ENCODE measurements at regions not wholly inside any gene's neighbourhood (a gene's known extent, or its start where the extent isn't known, plus 50 kb on each side); places are given as distances from the start of the nearest gene placed in this dataset.
A peak's percentile ranks its signal among the peaks of the same experiment; 100 is the strongest.

DNA sequence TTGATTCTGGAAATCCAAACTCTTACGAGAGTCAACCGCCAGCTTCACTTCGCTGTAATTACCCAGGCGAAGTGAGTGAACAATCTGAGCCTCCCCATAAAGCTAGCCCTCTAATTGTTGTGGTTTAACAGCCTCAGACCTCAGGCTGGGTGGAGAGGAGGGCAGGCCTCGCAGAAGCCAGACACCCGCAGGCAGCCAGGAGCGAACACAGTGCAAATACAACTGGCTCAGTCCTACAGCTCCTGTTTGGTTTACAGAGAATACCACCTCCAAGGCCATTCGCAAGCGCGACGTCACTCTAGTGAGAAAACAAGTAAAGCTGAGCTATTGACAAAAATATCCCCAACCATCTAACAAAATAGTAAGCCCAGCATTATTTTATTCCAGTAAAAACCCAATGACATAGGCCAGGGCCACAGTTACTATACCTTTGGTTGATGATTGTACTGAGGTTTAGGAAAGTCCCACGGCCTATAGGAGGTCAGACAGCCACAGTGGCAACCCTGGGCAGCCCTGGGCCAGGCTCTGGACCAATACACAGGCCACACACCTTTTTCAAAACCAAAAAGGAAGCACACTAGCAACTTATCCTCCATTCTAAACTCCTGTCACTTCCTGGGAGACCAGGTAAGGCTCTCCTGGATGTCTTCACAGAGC lies 163.3 kb downstream of the ETS2 start:
- no peak overlapping the region for H3K27ac ChIP-seq (replicated peaks)
- H3K4me3 ChIP-seq (replicated peaks; ENCODE audit: insufficient read depth, low read length), result no peak overlapping the region
- no peak for DNase-seq (ENCODE audit: low read depth in 1 of 2, low spot score in 1 of 2)
- TF ChIP-seq GABPA (IDR thresholded peaks at IDR 0.05; ENCODE audit: low read depth), result no peak
- no peak for TF ChIP-seq POLR2AphosphoS5 (IDR thresholded peaks at IDR 0.05; ENCODE audit: low read depth)
- TF ChIP-seq, protein P1, sequence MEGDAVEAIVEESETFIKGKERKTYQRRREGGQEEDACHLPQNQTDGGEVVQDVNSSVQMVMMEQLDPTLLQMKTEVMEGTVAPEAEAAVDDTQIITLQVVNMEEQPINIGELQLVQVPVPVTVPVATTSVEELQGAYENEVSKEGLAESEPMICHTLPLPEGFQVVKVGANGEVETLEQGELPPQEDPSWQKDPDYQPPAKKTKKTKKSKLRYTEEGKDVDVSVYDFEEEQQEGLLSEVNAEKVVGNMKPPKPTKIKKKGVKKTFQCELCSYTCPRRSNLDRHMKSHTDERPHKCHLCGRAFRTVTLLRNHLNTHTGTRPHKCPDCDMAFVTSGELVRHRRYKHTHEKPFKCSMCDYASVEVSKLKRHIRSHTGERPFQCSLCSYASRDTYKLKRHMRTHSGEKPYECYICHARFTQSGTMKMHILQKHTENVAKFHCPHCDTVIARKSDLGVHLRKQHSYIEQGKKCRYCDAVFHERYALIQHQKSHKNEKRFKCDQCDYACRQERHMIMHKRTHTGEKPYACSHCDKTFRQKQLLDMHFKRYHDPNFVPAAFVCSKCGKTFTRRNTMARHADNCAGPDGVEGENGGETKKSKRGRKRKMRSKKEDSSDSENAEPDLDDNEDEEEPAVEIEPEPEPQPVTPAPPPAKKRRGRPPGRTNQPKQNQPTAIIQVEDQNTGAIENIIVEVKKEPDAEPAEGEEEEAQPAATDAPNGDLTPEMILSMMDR (IDR thresholded peaks at IDR 0.05; ENCODE audit: insufficient read depth, low read length), result no peak
- TF ChIP-seq, protein P2, sequence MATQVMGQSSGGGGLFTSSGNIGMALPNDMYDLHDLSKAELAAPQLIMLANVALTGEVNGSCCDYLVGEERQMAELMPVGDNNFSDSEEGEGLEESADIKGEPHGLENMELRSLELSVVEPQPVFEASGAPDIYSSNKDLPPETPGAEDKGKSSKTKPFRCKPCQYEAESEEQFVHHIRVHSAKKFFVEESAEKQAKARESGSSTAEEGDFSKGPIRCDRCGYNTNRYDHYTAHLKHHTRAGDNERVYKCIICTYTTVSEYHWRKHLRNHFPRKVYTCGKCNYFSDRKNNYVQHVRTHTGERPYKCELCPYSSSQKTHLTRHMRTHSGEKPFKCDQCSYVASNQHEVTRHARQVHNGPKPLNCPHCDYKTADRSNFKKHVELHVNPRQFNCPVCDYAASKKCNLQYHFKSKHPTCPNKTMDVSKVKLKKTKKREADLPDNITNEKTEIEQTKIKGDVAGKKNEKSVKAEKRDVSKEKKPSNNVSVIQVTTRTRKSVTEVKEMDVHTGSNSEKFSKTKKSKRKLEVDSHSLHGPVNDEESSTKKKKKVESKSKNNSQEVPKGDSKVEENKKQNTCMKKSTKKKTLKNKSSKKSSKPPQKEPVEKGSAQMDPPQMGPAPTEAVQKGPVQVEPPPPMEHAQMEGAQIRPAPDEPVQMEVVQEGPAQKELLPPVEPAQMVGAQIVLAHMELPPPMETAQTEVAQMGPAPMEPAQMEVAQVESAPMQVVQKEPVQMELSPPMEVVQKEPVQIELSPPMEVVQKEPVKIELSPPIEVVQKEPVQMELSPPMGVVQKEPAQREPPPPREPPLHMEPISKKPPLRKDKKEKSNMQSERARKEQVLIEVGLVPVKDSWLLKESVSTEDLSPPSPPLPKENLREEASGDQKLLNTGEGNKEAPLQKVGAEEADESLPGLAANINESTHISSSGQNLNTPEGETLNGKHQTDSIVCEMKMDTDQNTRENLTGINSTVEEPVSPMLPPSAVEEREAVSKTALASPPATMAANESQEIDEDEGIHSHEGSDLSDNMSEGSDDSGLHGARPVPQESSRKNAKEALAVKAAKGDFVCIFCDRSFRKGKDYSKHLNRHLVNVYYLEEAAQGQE (IDR thresholded peaks at IDR 0.05; ENCODE audit: insufficient replicate concordance, low read depth), result no peak
- no peaks in the 10 kb centered on the region for H3K27me3 ChIP-seq (ENCODE audit: insufficient read depth, poor library complexity, severe bottlenecking)

- Histone ChIP-seq H3K4me3 (replicated peaks; ENCODE audit: insufficient read depth, low read length) (no peak overlapping the region), H3K27me3 (ENCODE audit: insufficient read depth, poor library complexity, severe bottlenecking) (no peaks in the 10 kb centered on the region), H3K27ac (replicated peaks) (no peak overlapping the region)
- DNase-seq (ENCODE audit: low read depth in 1 of 2, low spot score in 1 of 2), result no peak
- TF ChIP-seq, protein P2 (IDR thresholded peaks at IDR 0.05; ENCODE audit: insufficient replicate concordance, low read depth), result no peak
- TF ChIP-seq POLR2AphosphoS5 (IDR thresholded peaks at IDR 0.05; ENCODE audit: low read depth) (no peak), GABPA (IDR thresholded peaks at IDR 0.05; ENCODE audit: low read depth) (no peak), SPI1 (IDR thresholded peaks at IDR 0.05; ENCODE audit: borderline replicate concordance, low read depth) (no peak)
- TF ChIP-seq, protein P1 (IDR thresholded peaks at IDR 0.05; ENCODE audit: insufficient read depth, low read length), result no peak
Observed at GRCh38 chr21:38965910-38966504, 160.3 kb downstream of the ETS2 start.

DNA sequence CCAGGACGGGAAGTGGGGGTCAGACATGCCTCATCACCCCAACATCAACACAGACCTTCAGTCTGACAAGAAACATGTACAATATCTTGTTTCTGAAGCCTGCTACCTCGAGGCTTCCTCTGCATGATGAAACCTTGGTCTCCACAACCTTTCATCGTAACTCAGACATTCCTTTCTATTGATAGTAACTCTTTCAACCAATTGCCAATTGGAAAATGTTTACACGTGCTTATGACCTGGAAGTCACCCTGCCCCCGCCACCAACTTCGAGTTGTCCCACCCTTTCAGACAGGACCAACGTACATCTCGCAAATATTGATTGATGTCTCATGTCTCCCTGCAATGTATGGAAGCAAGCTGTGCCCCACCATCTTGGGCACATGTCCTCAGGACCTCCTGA lies 159.5 kb downstream of the ETS2 start:
- DNase-seq (ENCODE audit: low read depth in 1 of 2, low spot score in 1 of 2), result no peak
- Histone ChIP-seq H3K27me3 (ENCODE audit: insufficient read depth, poor library complexity, severe bottlenecking) (no peaks in the 10 kb centered on the region), H3K4me3 (replicated peaks; ENCODE audit: insufficient read depth, low read length) (no peak overlapping the region), H3K27ac (replicated peaks) (0 out of 2 replicates have a peak overlapping the region, but pooled peaks have one; percentile 31)
- TF ChIP-seq, protein P2 (IDR thresholded peaks at IDR 0.05; ENCODE audit: insufficient replicate concordance, low read depth), result no peak
- TF ChIP-seq POLR2AphosphoS5 (IDR thresholded peaks at IDR 0.05; ENCODE audit: low read depth) (no peak), GABPA (IDR thresholded peaks at IDR 0.05; ENCODE audit: low read depth) (no peak), SPI1 (IDR thresholded peaks at IDR 0.05; ENCODE audit: borderline replicate concordance, low read depth) (no peak)
- TF ChIP-seq, protein P1 (IDR thresholded peaks at IDR 0.05; ENCODE audit: insufficient read depth, low read length), result no peak

Measured in HL-60 (cell line).